Islet of Langerhans (tissue), 1 donor: ENCODE measurements at regions not wholly inside any gene's neighbourhood (a gene's known extent, or its start where the extent isn't known, plus 50 kb on each side); places are given as distances from the start of the nearest gene placed in this dataset.
"Not testable (repeated sequence)": the region's sequence is repeated elsewhere in the genome, so short reads cannot be mapped to it uniquely, and the experiment has no call there.

Experiments
- FAIRE-seq: peaks from one replicate; lab custom pipeline; 2011; peaks lifted over from hg19 to GRCh38; lab: Jason Lieb, UNC

DNA sequence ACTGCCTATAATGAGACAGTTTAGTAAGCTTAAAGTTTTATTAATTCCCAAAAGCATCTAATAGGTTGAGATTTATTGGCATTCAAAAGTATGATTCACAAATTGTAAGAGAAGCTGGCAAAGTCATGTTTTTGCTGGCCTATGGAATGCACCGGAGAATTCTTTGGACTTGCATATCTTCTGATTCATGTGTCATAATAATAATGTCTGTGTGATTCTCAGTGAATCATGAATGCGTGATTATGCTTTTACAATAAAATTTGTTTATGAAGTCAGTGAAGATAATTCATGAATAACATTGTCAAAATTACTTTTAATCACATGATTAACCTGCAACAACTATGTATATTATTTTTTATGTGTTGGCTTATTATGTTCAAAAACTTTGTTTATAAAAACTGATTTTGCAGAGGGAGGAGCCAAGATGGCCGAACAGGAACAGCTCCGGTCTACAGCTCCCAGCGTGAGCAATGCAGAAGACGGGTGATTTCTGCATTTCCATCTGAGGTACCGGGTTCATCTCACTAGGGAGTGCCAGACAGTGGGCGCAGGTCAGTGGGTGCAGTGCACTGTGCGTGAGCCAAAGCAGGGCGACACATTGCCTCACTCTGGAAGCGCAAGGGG is 389.2 kb downstream of the SRGAP2C start:
- not testable (repeated sequence) for FAIRE-seq

- not testable (repeated sequence) for FAIRE-seq
Observed at GRCh38 chr1:121574505-121574899, 389.7 kb downstream of the SRGAP2C start.

- not testable (repeated sequence) for FAIRE-seq
Observed at GRCh38 chr1:121582898-121583297, 398.1 kb downstream of the SRGAP2C start.

GRCh38 chr1:121586369-121587229 is 401.8 kb downstream of the SRGAP2C start:
- no peak for FAIRE-seq

DNA sequence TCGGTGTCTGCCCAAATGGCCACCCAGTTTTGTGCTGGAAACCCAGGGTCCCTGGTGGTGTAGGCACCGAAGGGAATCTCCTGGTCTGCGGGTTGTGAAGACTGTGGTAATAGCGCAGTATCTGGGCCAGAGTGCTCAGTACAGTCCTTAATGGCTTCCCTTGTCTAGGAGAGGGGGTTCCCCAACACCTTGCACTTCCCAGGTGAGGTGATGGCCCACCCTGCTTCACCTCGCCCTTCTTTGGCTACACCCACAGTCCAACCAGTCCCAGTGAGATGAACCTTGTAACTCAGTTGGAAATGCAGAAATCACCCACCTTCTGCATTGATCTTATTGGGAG is 402.4 kb downstream of the SRGAP2C start:
- FAIRE-seq: no peak

DNA sequence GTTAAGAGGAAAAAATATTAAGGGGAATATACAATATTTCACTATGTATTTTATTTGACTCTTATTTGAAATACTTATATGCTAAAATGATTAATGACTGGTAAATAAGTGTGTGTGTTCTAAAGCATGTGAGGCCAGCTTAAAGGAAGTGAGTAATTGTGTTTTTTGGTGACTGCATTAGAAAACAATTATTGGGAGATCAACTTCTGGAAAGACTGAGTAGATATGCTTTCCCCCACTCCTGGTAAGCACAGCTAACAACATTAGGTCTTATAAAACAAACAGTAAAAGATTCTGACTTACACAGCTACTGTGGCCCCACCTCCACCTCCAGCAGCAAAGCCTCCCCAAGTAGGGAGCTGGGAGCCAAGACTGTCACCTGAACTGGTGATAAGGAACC is 403.0 kb downstream of the SRGAP2C start:
- no peak for FAIRE-seq

- FAIRE-seq: no peak
Observed at GRCh38 chr1:121594096-121594495, 409.3 kb downstream of the SRGAP2C start.

DNA sequence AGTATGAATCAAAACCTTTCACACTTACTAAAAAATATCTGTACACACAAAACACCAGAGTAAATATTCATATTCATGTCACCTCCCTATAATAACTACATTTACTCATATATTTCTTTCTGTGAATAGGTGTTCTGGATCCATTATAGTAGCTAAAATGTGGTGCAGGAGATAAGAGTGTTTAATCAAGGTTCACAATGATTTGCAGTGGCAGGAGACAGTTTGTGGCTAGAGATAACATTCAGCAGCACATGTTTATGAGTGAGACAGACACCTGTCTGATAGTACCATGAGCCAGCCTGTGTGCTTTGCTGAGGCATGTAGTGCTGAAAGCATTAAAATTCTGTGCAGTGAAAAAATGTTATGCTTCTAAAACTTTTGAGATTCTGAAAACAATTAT is 410.3 kb downstream of the SRGAP2C start:
- FAIRE-seq: no peak

DNA sequence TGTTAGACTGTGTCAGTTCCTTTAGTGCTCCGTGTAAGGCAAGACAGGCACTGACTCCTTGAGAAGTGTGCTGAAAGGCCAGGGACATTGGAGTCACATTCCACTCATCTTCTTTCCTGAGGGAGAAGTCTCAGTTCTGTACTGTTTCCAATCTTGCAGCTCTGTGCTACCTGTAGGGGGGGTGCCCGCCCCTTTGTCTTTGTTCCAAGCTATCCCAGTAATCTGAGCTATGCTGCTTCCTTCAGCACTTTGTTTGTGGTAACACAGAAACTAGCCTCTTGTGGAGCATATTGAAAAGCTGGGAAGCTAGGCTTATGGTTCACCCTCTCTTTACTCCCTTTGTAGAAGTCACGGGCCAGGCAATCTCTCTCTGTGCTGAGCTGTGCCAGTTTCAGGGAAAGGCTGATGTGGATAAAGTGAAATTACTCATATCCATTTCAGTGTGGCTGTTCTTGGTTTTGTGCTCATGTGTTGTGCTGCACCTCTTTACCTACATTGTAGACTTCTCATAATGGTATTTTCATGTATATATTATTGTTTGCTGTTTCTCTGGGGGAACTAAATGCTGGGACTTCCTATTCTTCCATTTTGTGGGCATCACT is 420.2 kb downstream of the SRGAP2C start:
- FAIRE-seq: not testable (repeated sequence)

GRCh38 chr1:121607499-121607898 is 422.7 kb downstream of the SRGAP2C start:
- not testable (repeated sequence) for FAIRE-seq
